ENCODE measurements at regions not wholly inside any gene's neighbourhood (a gene's known extent, or its start where the extent isn't known, plus 50 kb on each side); places are given as distances from the start of the nearest gene placed in this dataset.

- no peak for TF ChIP-seq CTCF (conservative IDR thresholded peaks at IDR 0.05; ENCODE audit: low read depth, low read length)
- no peak for TF ChIP-seq EZH2 (IDR thresholded peaks at IDR 0.05; ENCODE audit: borderline replicate concordance, low read depth, low read length, poor library complexity, severe bottlenecking)
Observed at GRCh38 chr1:87810166-87810565, 481.5 kb downstream of the LMO4 start.

All from A673 (cell line).